ENCODE measurements at regions not wholly inside any gene's neighbourhood (a gene's known extent, or its start where the extent isn't known, plus 50 kb on each side); places are given as distances from the start of the nearest gene placed in this dataset.

- ATAC-seq, result no peak
- DNase-seq (ENCODE audit: low spot score), result no peak
- H3K9ac ChIP-seq (ENCODE audit: insufficient read depth, low read depth, low read length), result no peak overlapping the region
- H4K20me1 ChIP-seq (ENCODE audit: insufficient read depth, low read length), result no peaks in the 10 kb centered on the region
- H3K4me1 ChIP-seq (ENCODE audit: insufficient read depth, low read length), result no peaks in the 10 kb centered on the region
- TF ChIP-seq ZMYM4 (CRISPR knock-in tag; IDR thresholded peaks at IDR 0.05), result no peak
- no peak for TF ChIP-seq ZKSCAN5 (CRISPR knock-in tag; IDR thresholded peaks at IDR 0.05)
- TF ChIP-seq ZBTB33 (CRISPR knock-in tag; IDR thresholded peaks at IDR 0.05), result no peak
- no peak for TF ChIP-seq ADNP (CRISPR knock-in tag; IDR thresholded peaks at IDR 0.05)
- no peak for TF ChIP-seq ZNF850 (CRISPR knock-in tag; conservative IDR thresholded peaks at IDR 0.05)
- TF ChIP-seq ZNF264 (CRISPR knock-in tag; IDR thresholded peaks at IDR 0.05), result no peak
- no peak for TF ChIP-seq ZNF224 (CRISPR knock-in tag; IDR thresholded peaks at IDR 0.05)
- TF ChIP-seq KMT2B (CRISPR knock-in tag; IDR thresholded peaks at IDR 0.05), result no peak
- no peak for TF ChIP-seq ZNF782 (CRISPR knock-in tag; IDR thresholded peaks at IDR 0.05; ENCODE audit: borderline replicate concordance)
- TF ChIP-seq CBX2 (IDR thresholded peaks at IDR 0.05; ENCODE audit: low read depth, low read length), result no peak
- no peak for TF ChIP-seq CBX2 (CRISPR knock-in tag; IDR thresholded peaks at IDR 0.05; ENCODE audit: low read depth)
- TF ChIP-seq PRMT3 (CRISPR knock-in tag; IDR thresholded peaks at IDR 0.05; ENCODE audit: borderline replicate concordance, low read depth), result no peak
- TF ChIP-seq FOSL2 (CRISPR knock-in tag; IDR thresholded peaks at IDR 0.05), result no peak
- no peak for TF ChIP-seq ZFP82 (CRISPR knock-in tag; IDR thresholded peaks at IDR 0.05; ENCODE audit: borderline replicate concordance)
- no peak overlapping the region for H3K4me3 ChIP-seq (replicated peaks in 1 of 3; ENCODE audit: insufficient read depth in 1 of 3, low read depth in 2 of 3, low read length in 3 of 3)
- no TSS peak for BruUV-seq (replicated peaks)
- no peak overlapping the region for H3K27ac ChIP-seq (ENCODE audit: extremely low read length, insufficient read depth, low read length)
- no peaks in the 10 kb centered on the region for H3K9me3 ChIP-seq (ENCODE audit: low read length)
- CTCF ChIA-PET (ENCODE audit: low intra/inter-chr PET ratio, low total read pairs), result no interaction called here
- no peak overlapping the region for H2AFZ ChIP-seq (ENCODE audit: low read length)
- no peaks in the 10 kb centered on the region for H3K79me2 ChIP-seq (ENCODE audit: insufficient read depth, low read length)
- 8% methylated on average over 4 of the region's 5 CpGs for WGBS (ENCODE audit: low lambda C conversion rate)
- no peak overlapping the region for H3K4me2 ChIP-seq (ENCODE audit: low read depth, low read length)
- POLR2A ChIA-PET, result interaction anchor here (0.6 kb wide), 1 partner anchor 434 kb away, joined by 4 read pairs; no protein-coding TSS in a partner anchor
- in situ Hi-C loops (cut with HindIII; ENCODE audit: extremely low pct_ligation_motif_present, low pct_unique_long_range_greater_than_20kb), result no loop called here
- FAIRE-seq, result no peak
- no peaks in the 10 kb centered on the region for H3K36me3 ChIP-seq (replicated peaks in 1 of 2; ENCODE audit: control insufficient read depth in 1 of 2, insufficient read depth in 2 of 2, low read length in 2 of 2)
- H3K27me3 ChIP-seq (ENCODE audit: control insufficient read depth in 1 of 2, insufficient read depth in 2 of 2, low read length in 2 of 2), result no peaks in the 10 kb centered on the region; a peak in 1 of 5 replicates
- intact Hi-C loops (cut with micrococcal nuclease; ENCODE audit: unreplicated experiment), result no loop called here
Measured at GRCh38 chr10:80917636-80918035, 379.9 kb downstream of the SH2D4B start.

All from HepG2 (cell line).